ENCODE measurements at regions not wholly inside any gene's neighbourhood (a gene's known extent, or its start where the extent isn't known, plus 50 kb on each side); places are given as distances from the start of the nearest gene placed in this dataset.

- Histone ChIP-seq H3K4me1 (ENCODE audit: control insufficient read depth, low read length) (no peaks in the 10 kb centered on the region), H3K27ac (ENCODE audit: low read depth, low read length) (no peak overlapping the region), H3K9me3 (ENCODE audit: control insufficient read depth, insufficient read depth, low read length) (peaks cover 5% of the 10 kb centered on the region; the same call in 1 of the 2 replicates), H4K20me1 (ENCODE audit: control insufficient read depth, insufficient read depth, low read depth, low read length) (no peaks in the 10 kb centered on the region), H3K27me3 (ENCODE audit: control insufficient read depth, low read length) (no peaks in the 10 kb centered on the region), H3K36me3 (ENCODE audit: control insufficient read depth, low read length) (no peaks in the 10 kb centered on the region), H3K4me3 (ENCODE audit: low read length) (no peak overlapping the region), H3K4me2 (ENCODE audit: low read length) (no peak overlapping the region), H3K79me2 (ENCODE audit: control insufficient read depth, low read length) (no peaks in the 10 kb centered on the region), H3F3A (ENCODE audit: control insufficient read depth, insufficient read depth) (no peaks in the 10 kb centered on the region), H3K9me2 (replicated peaks; ENCODE audit: control insufficient read depth, low read length) (no peaks in the 10 kb centered on the region)
- TF ChIP-seq EZH2phosphoT487 (IDR thresholded peaks at IDR 0.05; ENCODE audit: borderline replicate concordance, low read length) = no peak
- no peak for TF ChIP-seq CTCF (IDR thresholded peaks at IDR 0.05; ENCODE audit: low read depth, low read length, poor library complexity, severe bottlenecking)
These were observed 215.1 kb downstream of the PCDH17 start for GRCh38 chr13:57846600-57847173.

DNA sequence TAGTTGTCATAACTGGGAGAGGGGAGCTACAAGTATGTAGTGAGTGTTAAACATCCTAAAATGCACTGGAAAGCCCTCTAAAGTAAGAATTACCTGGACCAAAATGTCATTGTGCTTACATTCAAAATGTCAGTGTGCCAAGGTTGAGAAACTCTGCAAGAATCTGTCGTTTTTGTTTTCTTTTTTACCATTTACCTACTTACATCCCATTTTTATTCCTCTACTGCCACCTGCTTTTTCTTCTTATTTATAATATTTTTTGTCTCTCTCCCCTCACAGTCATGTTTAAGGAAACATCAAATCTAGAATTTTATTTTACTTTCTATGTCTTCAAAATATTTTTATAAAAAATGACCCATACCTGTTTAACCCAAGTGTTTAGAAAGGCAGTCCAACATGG lies 226.4 kb downstream of the PCDH17 start:
- Histone ChIP-seq H3K4me3 (ENCODE audit: low read length) (no peak overlapping the region), H3K4me1 (ENCODE audit: control insufficient read depth, low read length) (no peaks in the 10 kb centered on the region), H3K9me2 (replicated peaks; ENCODE audit: control insufficient read depth, low read length) (no peaks in the 10 kb centered on the region), H4K20me1 (ENCODE audit: control insufficient read depth, insufficient read depth, low read depth, low read length) (no peaks in the 10 kb centered on the region), H3K4me2 (ENCODE audit: low read length) (no peak overlapping the region), H3K36me3 (ENCODE audit: control insufficient read depth, low read length) (no peaks in the 10 kb centered on the region), H3K9me3 (ENCODE audit: control insufficient read depth, insufficient read depth, low read length) (no peaks in the 10 kb centered on the region), H3K27ac (ENCODE audit: low read depth, low read length) (no peak overlapping the region), H3F3A (ENCODE audit: control insufficient read depth, insufficient read depth) (no peaks in the 10 kb centered on the region), H3K27me3 (ENCODE audit: control insufficient read depth, low read length) (no peaks in the 10 kb centered on the region), H3K79me2 (ENCODE audit: control insufficient read depth, low read length) (no peaks in the 10 kb centered on the region)
- TF ChIP-seq EZH2phosphoT487 (IDR thresholded peaks at IDR 0.05; ENCODE audit: borderline replicate concordance, low read length) (no peak), CTCF (IDR thresholded peaks at IDR 0.05; ENCODE audit: low read depth, low read length, poor library complexity, severe bottlenecking) (no peak)

- TF ChIP-seq CTCF (IDR thresholded peaks at IDR 0.05; ENCODE audit: low read depth, low read length, poor library complexity, severe bottlenecking) (no peak), EZH2phosphoT487 (IDR thresholded peaks at IDR 0.05; ENCODE audit: borderline replicate concordance, low read length) (no peak)
- no peak overlapping the region for H3K4me2 ChIP-seq (ENCODE audit: low read length)
- H4K20me1 ChIP-seq (ENCODE audit: control insufficient read depth, insufficient read depth, low read depth, low read length) = no peaks in the 10 kb centered on the region
- H3K27ac ChIP-seq (ENCODE audit: low read depth, low read length) = no peak overlapping the region
- H3K27me3 ChIP-seq (ENCODE audit: control insufficient read depth, low read length) = no peaks in the 10 kb centered on the region
- H3F3A ChIP-seq (ENCODE audit: control insufficient read depth, insufficient read depth) = no peaks in the 10 kb centered on the region
- no peaks in the 10 kb centered on the region for H3K4me1 ChIP-seq (ENCODE audit: control insufficient read depth, low read length)
- no peaks in the 10 kb centered on the region for H3K9me2 ChIP-seq (replicated peaks; ENCODE audit: control insufficient read depth, low read length)
- no peaks in the 10 kb centered on the region for H3K9me3 ChIP-seq (ENCODE audit: control insufficient read depth, insufficient read depth, low read length)
- H3K36me3 ChIP-seq (ENCODE audit: control insufficient read depth, low read length) = no peaks in the 10 kb centered on the region
- no peak overlapping the region for H3K4me3 ChIP-seq (ENCODE audit: low read length)
- no peaks in the 10 kb centered on the region for H3K79me2 ChIP-seq (ENCODE audit: control insufficient read depth, low read length)
These were observed 226.8 kb downstream of the PCDH17 start for GRCh38 chr13:57858376-57858775.

Data from DOHH2 (cell line).